HG02884 (cell line): ENCODE measurements at regions not wholly inside any gene's neighbourhood (a gene's known extent, or its start where the extent isn't known, plus 50 kb on each side); places are given as distances from the start of the nearest gene placed in this dataset.

Experiments used
- ATAC-seq: cut with Tn5 transposase; IDR thresholded peaks from one replicate; pipeline ENCODE4 v1.9.1; 2021; ENCODE audit warnings: mild to moderate bottlenecking, moderate library complexity; ENCODE audit not compliant: unreplicated experiment

- no peak for ATAC-seq
Observed at GRCh38 chrX:98331407-98331806, 1447.7 kb downstream of the RPA4 start.

GRCh38 chrX:98338544-98338943, 1454.8 kb downstream of the RPA4 start:
- no peak for ATAC-seq

- ATAC-seq: no peak
Observed at GRCh38 chrX:98350940-98351339, 1467.2 kb downstream of the RPA4 start.

GRCh38 chrX:98357146-98357545, 1473.4 kb downstream of the RPA4 start:
- no peak for ATAC-seq

GRCh38 chrX:98362630-98363029, 1478.9 kb downstream of the RPA4 start:
- no peak for ATAC-seq

GRCh38 chrX:98371994-98372393, 1488.3 kb downstream of the RPA4 start:
- no peak for ATAC-seq

GRCh38 chrX:98379134-98379533, 1495.4 kb downstream of the RPA4 start:
- ATAC-seq: no peak

GRCh38 chrX:98380106-98380505, 1496.4 kb downstream of the RPA4 start:
- ATAC-seq: no peak

- no peak for ATAC-seq
Observed at GRCh38 chrX:98380556-98380955, 1496.8 kb downstream of the RPA4 start.

GRCh38 chrX:98398542-98398941, 1514.8 kb downstream of the RPA4 start:
- ATAC-seq: no peak

GRCh38 chrX:98405376-98405775, 1521.7 kb downstream of the RPA4 start:
- ATAC-seq: no peak

GRCh38 chrX:98407584-98407983, 1523.9 kb downstream of the RPA4 start:
- ATAC-seq: no peak

- ATAC-seq: no peak
Observed at GRCh38 chrX:98409867-98410266, 1526.2 kb downstream of the RPA4 start.

- ATAC-seq: no peak
Observed at GRCh38 chrX:98412058-98412457, 1528.3 kb downstream of the RPA4 start.

GRCh38 chrX:98422536-98422935, 1538.8 kb downstream of the RPA4 start:
- ATAC-seq: no peak

- no peak for ATAC-seq
Observed at GRCh38 chrX:98432413-98432812, 1548.7 kb downstream of the RPA4 start.

GRCh38 chrX:98448524-98448923, 1564.8 kb downstream of the RPA4 start:
- ATAC-seq: no peak

- no peak for ATAC-seq
Observed at GRCh38 chrX:98452456-98452855, 1568.7 kb downstream of the RPA4 start.

GRCh38 chrX:98459669-98460068, 1576.0 kb downstream of the RPA4 start:
- no peak for ATAC-seq

GRCh38 chrX:98480606-98481005, 1596.9 kb downstream of the RPA4 start:
- no peak for ATAC-seq

- ATAC-seq: no peak
Observed at GRCh38 chrX:98481636-98482035, 1597.9 kb downstream of the RPA4 start.

GRCh38 chrX:98490670-98491069, 1607.0 kb downstream of the RPA4 start:
- ATAC-seq: no peak

- ATAC-seq: no peak
Observed at GRCh38 chrX:98501426-98501825, 1617.7 kb downstream of the RPA4 start.

- ATAC-seq: no peak
Observed at GRCh38 chrX:98506907-98507306, 1623.2 kb downstream of the RPA4 start.
